NT2/D1 (cell line): ENCODE measurements at regions not wholly inside any gene's neighbourhood (a gene's known extent, or its start where the extent isn't known, plus 50 kb on each side); places are given as distances from the start of the nearest gene placed in this dataset.

Experiments
- DNase-seq: peaks from one replicate; pipeline ENCODE4 v3.0.0-alpha.2; 2011; ENCODE audit warnings: low read depth, low spot score
- H3K27me3 ChIP-seq: 2 replicates; pipeline ENCODE4 v1.6.0; 2011; ENCODE audit warnings: mild to moderate bottlenecking; ENCODE audit not compliant: insufficient read length, insufficient read depth
- H3K36me3 ChIP-seq: 2 replicates; pipeline ENCODE4 v1.6.1; 2011; ENCODE audit warnings: mild to moderate bottlenecking, low read length, mixed read lengths; ENCODE audit not compliant: insufficient read depth, insufficient read length
- H3K4me1 ChIP-seq: 2 replicates; pipeline ENCODE4 v1.5.1; 2011; ENCODE audit not compliant: insufficient read depth, insufficient read length
- H3K4me3 ChIP-seq: 2 replicates; pipeline ENCODE4 v1.5.1; 2011; ENCODE audit warnings: low read depth; ENCODE audit not compliant: insufficient read length
- H3K9ac ChIP-seq: 2 replicates; pipeline ENCODE4 v1.6.0; 2011; ENCODE audit warnings: low read depth; ENCODE audit not compliant: insufficient read length
- H3K9me3 ChIP-seq: 2 replicates; pipeline ENCODE4 v1.5.1; 2011; ENCODE audit warnings: mild to moderate bottlenecking, low read length; ENCODE audit not compliant: insufficient read depth
- SUZ12 ChIP-seq: IDR thresholded peaks from 2 replicates; pipeline ENCODE4 v1.6.1; 2011; ENCODE audit not compliant: insufficient read length, insufficient read depth; ENCODE audit errors: extremely low read depth
- YY1 ChIP-seq: IDR thresholded peaks from 2 replicates; pipeline ENCODE4 v1.6.1; 2011; ENCODE audit not compliant: insufficient read length, insufficient read depth
- ZNF274 ChIP-seq: IDR thresholded peaks from 2 replicates; pipeline ENCODE4 v1.6.1; 2011; ENCODE audit warnings: mild to moderate bottlenecking, low read depth, low read length

DNA sequence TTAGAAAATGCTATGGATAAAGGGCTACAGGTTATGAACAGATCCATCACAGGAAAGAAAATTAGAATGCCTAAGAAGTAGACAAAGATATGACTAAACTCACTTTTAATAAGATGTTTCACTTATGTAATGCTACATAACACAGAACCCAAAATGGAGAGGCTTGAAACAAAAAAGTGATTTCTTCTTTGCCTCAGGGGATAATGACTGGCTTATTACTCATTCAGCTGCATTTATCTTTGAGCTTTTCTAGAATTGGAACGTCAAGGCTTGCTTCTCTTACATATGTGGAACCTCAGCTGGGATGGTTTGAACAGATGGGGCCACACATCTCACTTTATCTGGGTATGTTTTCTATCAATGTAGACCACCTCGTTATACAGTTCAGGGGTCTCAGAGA is 120.6 kb upstream of the EPHA3 start:
- H3K9me3 ChIP-seq, result no peaks in the 10 kb centered on the region
- TF ChIP-seq YY1, result no peak
- no peak for TF ChIP-seq ZNF274
- no peak for TF ChIP-seq SUZ12
- no peak overlapping the region for H3K4me3 ChIP-seq
- no peaks in the 10 kb centered on the region for H3K27me3 ChIP-seq
- no peak for DNase-seq
- H3K4me1 ChIP-seq, result no peaks in the 10 kb centered on the region
- no peaks in the 10 kb centered on the region for H3K36me3 ChIP-seq
- no peak overlapping the region for H3K9ac ChIP-seq

GRCh38 chr3:88987776-88988175 is 119.6 kb upstream of the EPHA3 start:
- Histone ChIP-seq H3K9me3 (no peaks in the 10 kb centered on the region), H3K36me3 (no peaks in the 10 kb centered on the region), H3K4me1 (no peaks in the 10 kb centered on the region), H3K4me3 (no peak overlapping the region), H3K27me3 (no peaks in the 10 kb centered on the region), H3K9ac (no peak overlapping the region)
- DNase-seq, result no peak
- TF ChIP-seq YY1 (no peak), SUZ12 (no peak), ZNF274 (no peak)

GRCh38 chr3:88988906-88989305 is 118.5 kb upstream of the EPHA3 start:
- no peak for DNase-seq
- Histone ChIP-seq H3K4me3 (no peak overlapping the region), H3K4me1 (no peaks in the 10 kb centered on the region), H3K9me3 (no peaks in the 10 kb centered on the region), H3K27me3 (no peaks in the 10 kb centered on the region), H3K36me3 (no peaks in the 10 kb centered on the region), H3K9ac (no peak overlapping the region)
- no peak for TF ChIP-seq SUZ12
- no peak for TF ChIP-seq YY1
- no peak for TF ChIP-seq ZNF274

- Histone ChIP-seq H3K9me3 (no peaks in the 10 kb centered on the region), H3K9ac (no peak overlapping the region), H3K4me3 (no peak overlapping the region), H3K4me1 (no peaks in the 10 kb centered on the region), H3K36me3 (no peaks in the 10 kb centered on the region), H3K27me3 (no peaks in the 10 kb centered on the region)
- no peak for TF ChIP-seq SUZ12
- no peak for TF ChIP-seq YY1
- TF ChIP-seq ZNF274, result no peak
- DNase-seq, result no peak
These were observed 115.9 kb upstream of the EPHA3 start for GRCh38 chr3:88991496-88991895.

GRCh38 chr3:88996691-88997090 is 110.7 kb upstream of the EPHA3 start:
- Histone ChIP-seq H3K36me3 (no peaks in the 10 kb centered on the region), H3K4me3 (no peak overlapping the region), H3K9me3 (no peaks in the 10 kb centered on the region), H3K4me1 (no peaks in the 10 kb centered on the region), H3K27me3 (no peaks in the 10 kb centered on the region), H3K9ac (no peak overlapping the region)
- no peak for DNase-seq
- no peak for TF ChIP-seq ZNF274
- no peak for TF ChIP-seq YY1
- TF ChIP-seq SUZ12, result no peak

DNA sequence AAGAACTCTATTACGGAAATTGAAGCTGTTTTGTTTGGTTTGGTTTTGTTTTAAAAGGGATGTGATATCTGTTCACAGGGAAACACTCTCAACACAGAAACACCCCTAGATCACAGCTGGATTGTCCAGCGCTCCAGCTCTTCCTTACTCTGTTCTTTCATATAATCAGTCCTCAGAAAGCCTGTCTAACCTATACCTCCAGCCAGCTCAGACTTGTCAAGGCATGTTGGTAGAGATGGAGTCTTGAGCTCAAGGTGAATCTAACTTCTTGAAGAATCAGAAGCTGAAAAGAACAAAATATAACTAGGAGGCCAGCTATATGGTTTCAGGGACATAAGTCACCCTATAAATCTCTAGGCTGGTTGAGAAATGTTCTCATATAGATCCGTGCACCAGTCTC is 110.2 kb upstream of the EPHA3 start:
- H3K4me1 ChIP-seq, result no peaks in the 10 kb centered on the region
- no peaks in the 10 kb centered on the region for H3K27me3 ChIP-seq
- DNase-seq, result no peak
- H3K36me3 ChIP-seq, result no peaks in the 10 kb centered on the region
- no peaks in the 10 kb centered on the region for H3K9me3 ChIP-seq
- H3K9ac ChIP-seq, result no peak overlapping the region
- H3K4me3 ChIP-seq, result no peak overlapping the region
- no peak for TF ChIP-seq YY1
- no peak for TF ChIP-seq SUZ12
- no peak for TF ChIP-seq ZNF274

GRCh38 chr3:89000886-89001285 is 106.5 kb upstream of the EPHA3 start:
- Histone ChIP-seq H3K36me3 (no peaks in the 10 kb centered on the region), H3K9me3 (no peaks in the 10 kb centered on the region), H3K4me1 (no peaks in the 10 kb centered on the region), H3K9ac (no peak overlapping the region), H3K27me3 (no peaks in the 10 kb centered on the region), H3K4me3 (no peak overlapping the region)
- no peak for DNase-seq
- TF ChIP-seq SUZ12 (no peak), ZNF274 (no peak), YY1 (no peak)

DNA sequence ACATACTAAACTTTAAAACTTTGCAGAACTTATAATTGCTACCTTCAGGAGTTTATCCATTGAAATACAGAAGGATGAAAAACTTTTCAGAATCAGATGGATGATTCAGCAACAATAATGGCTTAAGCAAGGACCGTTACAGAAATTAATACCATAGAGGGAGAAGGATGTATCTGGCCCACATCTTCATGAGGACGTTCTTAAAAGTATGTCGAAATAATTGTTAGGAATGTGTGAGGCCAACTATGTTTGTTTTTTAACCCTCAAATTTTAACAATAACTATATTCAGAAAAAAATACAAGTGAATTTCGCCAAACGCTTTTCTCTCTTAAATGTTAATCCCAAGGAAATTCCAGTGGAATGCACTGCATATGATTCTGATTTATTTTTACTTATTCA is 105.2 kb upstream of the EPHA3 start:
- DNase-seq, result no peak

More for the DNA sequence above, 105.2 kb upstream of the EPHA3 start:
- Histone ChIP-seq H3K9ac (no peak overlapping the region), H3K4me1 (no peaks in the 10 kb centered on the region), H3K9me3 (no peaks in the 10 kb centered on the region), H3K36me3 (no peaks in the 10 kb centered on the region), H3K27me3 (no peaks in the 10 kb centered on the region), H3K4me3 (no peak overlapping the region)
- TF ChIP-seq SUZ12 (no peak), YY1 (no peak), ZNF274 (no peak)
